Loucy (cell line): ENCODE measurements at regions not wholly inside any gene's neighbourhood (a gene's known extent, or its start where the extent isn't known, plus 50 kb on each side); places are given as distances from the start of the nearest gene placed in this dataset.
"Not testable (repeated sequence)": the region's sequence is repeated elsewhere in the genome, so short reads cannot be mapped to it uniquely, and the experiment has no call there.

ENCODE experiments used
- H2AFZ ChIP-seq: fragments of 200-600 bp; sonication (generic); 2 replicates; pipeline ENCODE4 v1.6.0; 2016; ENCODE audit warnings: antibody characterized with exemption, mild to moderate bottlenecking, low read length, moderate library complexity
- H3F3A ChIP-seq: fragments of 200-600 bp; 2 replicates; pipeline ENCODE4 v1.6.0; 2016; ENCODE audit warnings: antibody characterized with exemption, low read depth, mild to moderate bottlenecking
- H3K27me3 ChIP-seq: fragments of 200-600 bp; sonication (generic); 2 replicates; pipeline ENCODE4 v1.6.1; 2014; ENCODE audit warnings: low read length, mild to moderate bottlenecking; ENCODE audit not compliant: insufficient read depth, poor library complexity, severe bottlenecking
- H3K36me3 ChIP-seq: fragments of 200-600 bp; sonication (generic); 2 replicates; pipeline ENCODE4 v1.6.1; 2016; ENCODE audit warnings: low read length; ENCODE audit not compliant: insufficient read depth
- H3K4me1 ChIP-seq: fragments of 200-600 bp; sonication (generic); 2 replicates; pipeline ENCODE4 v1.5.1; 2014; ENCODE audit warnings: low read length, mild to moderate bottlenecking; ENCODE audit not compliant: insufficient read depth, poor library complexity, severe bottlenecking
- H3K4me2 ChIP-seq: fragments of 200-600 bp; sonication (generic); 2 replicates; pipeline ENCODE4 v1.6.0; 2014; ENCODE audit warnings: antibody characterized with exemption, low read length, low read depth, mild to moderate bottlenecking; ENCODE audit not compliant: poor library complexity, severe bottlenecking
- H3K4me3 ChIP-seq: fragments of 200-600 bp; sonication (generic); 2 replicates; pipeline ENCODE4 v1.5.1; 2014; ENCODE audit warnings: low read length, mild to moderate bottlenecking, mixed read lengths; ENCODE audit not compliant: poor library complexity, severe bottlenecking
- H3K79me2 ChIP-seq: fragments of 200-600 bp; sonication (generic); 2 replicates; pipeline ENCODE4 v1.6.1; 2014; ENCODE audit warnings: low read length; ENCODE audit not compliant: insufficient read depth
- H3K9ac ChIP-seq: fragments of 200-600 bp; sonication (generic); 2 replicates; pipeline ENCODE4 v1.6.0; 2014; ENCODE audit warnings: mild to moderate bottlenecking, low read depth, low read length, moderate library complexity; ENCODE audit not compliant: poor library complexity, severe bottlenecking
- H3K9me2 ChIP-seq: fragments of 200-600 bp; sonication (generic); replicated peaks from 2 replicates; pipeline ENCODE4 v1.6.1; 2016; ENCODE audit warnings: low read depth, low read length, mixed read lengths
- H3K9me3 ChIP-seq: fragments of 200-600 bp; sonication (generic); 2 replicates; pipeline ENCODE4 v1.6.1; 2014; ENCODE audit warnings: mild to moderate bottlenecking, antibody characterized with exemption, low read length, low read depth; ENCODE audit not compliant: insufficient read depth
- H4K20me1 ChIP-seq: fragments of 200-600 bp; sonication (generic); 2 replicates; pipeline ENCODE4 v1.6.0; 2014; ENCODE audit warnings: antibody characterized with exemption, low read length, mild to moderate bottlenecking; ENCODE audit not compliant: insufficient read depth, poor library complexity, severe bottlenecking
- EZH2phosphoT487 ChIP-seq: fragments of 200-600 bp; IDR thresholded peaks from 2 replicates; pipeline ENCODE4 v1.6.1; 2018; ENCODE audit warnings: antibody characterized with exemption, mild to moderate bottlenecking, moderate library complexity, borderline replicate concordance
- TF ChIP-seq, protein P1 (sequence below): fragments of 200-600 bp; sonication (generic); conservative IDR thresholded peaks from 2 replicates; pipeline ENCODE4 v1.5.1; 2014; ENCODE audit warnings: mild to moderate bottlenecking, antibody characterized with exemption, low read length

DNA sequence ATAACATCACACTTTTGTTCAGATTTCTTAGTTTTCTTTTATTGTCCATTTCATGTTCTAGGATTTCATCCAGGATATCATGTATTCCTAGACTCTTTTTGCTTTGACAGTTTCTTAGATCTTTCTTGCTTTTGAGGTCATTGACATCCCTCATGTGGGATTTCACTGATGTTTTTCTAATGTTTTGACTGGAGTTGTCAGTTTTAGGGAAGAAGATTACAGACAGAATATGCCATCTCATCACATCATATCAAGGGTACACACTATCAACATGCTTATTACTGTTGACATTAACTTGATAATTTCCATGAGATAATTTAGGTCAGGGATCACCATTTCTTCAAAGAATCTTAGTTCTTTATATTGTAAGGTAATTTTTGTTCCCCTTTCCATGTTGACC, 101.7 kb downstream of the NPAP1 start:
- no peak overlapping the region for H3K9ac ChIP-seq
- H3K9me2 ChIP-seq = no peaks in the 10 kb centered on the region
- H3K79me2 ChIP-seq = no peaks in the 10 kb centered on the region
- no peak overlapping the region for H3K4me2 ChIP-seq
- no peak overlapping the region for H2AFZ ChIP-seq
- no peak overlapping the region for H3K4me3 ChIP-seq
- H3K36me3 ChIP-seq = no peaks in the 10 kb centered on the region
- H3K9me3 ChIP-seq = peaks cover 5% of the 10 kb centered on the region; the same call in 1 of the 2 replicates
- no peaks in the 10 kb centered on the region for H3K27me3 ChIP-seq
- H4K20me1 ChIP-seq = no peaks in the 10 kb centered on the region
- TF ChIP-seq, protein P1, sequence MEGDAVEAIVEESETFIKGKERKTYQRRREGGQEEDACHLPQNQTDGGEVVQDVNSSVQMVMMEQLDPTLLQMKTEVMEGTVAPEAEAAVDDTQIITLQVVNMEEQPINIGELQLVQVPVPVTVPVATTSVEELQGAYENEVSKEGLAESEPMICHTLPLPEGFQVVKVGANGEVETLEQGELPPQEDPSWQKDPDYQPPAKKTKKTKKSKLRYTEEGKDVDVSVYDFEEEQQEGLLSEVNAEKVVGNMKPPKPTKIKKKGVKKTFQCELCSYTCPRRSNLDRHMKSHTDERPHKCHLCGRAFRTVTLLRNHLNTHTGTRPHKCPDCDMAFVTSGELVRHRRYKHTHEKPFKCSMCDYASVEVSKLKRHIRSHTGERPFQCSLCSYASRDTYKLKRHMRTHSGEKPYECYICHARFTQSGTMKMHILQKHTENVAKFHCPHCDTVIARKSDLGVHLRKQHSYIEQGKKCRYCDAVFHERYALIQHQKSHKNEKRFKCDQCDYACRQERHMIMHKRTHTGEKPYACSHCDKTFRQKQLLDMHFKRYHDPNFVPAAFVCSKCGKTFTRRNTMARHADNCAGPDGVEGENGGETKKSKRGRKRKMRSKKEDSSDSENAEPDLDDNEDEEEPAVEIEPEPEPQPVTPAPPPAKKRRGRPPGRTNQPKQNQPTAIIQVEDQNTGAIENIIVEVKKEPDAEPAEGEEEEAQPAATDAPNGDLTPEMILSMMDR = no peak
- TF ChIP-seq EZH2phosphoT487 = no peak
- H3K4me1 ChIP-seq = peaks cover 10% of the 10 kb centered on the region
- H3F3A ChIP-seq = no peaks in the 10 kb centered on the region

DNA sequence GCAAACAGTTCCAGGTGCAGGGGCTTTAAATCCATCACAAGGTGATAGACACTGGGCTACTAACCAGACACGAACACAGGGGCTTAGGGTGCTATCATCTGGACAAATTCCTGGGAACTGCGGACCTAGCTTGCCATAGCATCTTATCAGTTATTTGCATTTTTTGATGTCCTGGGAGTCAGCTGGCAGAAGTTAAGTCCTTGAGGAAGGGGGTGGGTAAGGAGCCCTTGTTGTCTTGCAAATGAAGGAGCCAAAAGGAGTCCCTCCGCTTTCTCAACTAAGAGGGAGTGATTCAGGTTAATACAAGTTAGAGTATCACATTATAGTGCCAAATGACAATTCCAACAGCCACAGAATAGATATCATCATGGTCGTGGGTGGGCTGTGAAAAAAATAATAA, 108.9 kb downstream of the NPAP1 start:
- Histone ChIP-seq H3F3A (no peaks in the 10 kb centered on the region), H3K36me3 (no peaks in the 10 kb centered on the region), H3K4me3 (no peak overlapping the region), H3K4me1 (no peaks in the 10 kb centered on the region), H3K9ac (no peak overlapping the region), H3K79me2 (no peaks in the 10 kb centered on the region), H3K4me2 (no peak overlapping the region), H3K27me3 (no peaks in the 10 kb centered on the region), H3K9me2 (no peaks in the 10 kb centered on the region), H2AFZ (no peak overlapping the region), H3K9me3 (peaks cover 5% of the 10 kb centered on the region; the same call in 1 of the 2 replicates), H4K20me1 (no peaks in the 10 kb centered on the region)
- TF ChIP-seq EZH2phosphoT487 = no peak
- TF ChIP-seq, protein P1 = no peak

DNA sequence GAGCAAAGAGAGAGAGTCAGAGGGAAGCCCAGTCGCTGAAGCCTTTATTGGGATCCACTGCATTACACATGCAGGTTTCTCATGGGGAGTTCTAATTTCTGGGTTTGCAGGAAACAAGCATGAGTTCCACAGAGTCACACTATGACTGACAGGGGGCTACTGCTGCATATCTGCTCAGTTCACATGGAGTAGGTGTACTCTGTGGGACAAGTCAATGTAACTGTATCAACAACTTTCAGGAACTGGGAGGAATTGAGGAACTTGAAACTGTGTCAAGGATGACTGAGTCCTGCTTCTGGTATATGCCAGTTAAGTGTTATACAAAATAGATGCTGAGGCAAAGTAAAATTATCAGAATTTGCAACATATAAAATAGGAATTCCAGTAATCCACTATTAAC, 110.8 kb downstream of the NPAP1 start:
- no peak overlapping the region for H3K9ac ChIP-seq
- peaks cover 4% of the 10 kb centered on the region; the same call in 1 of the 2 replicates for H3K9me3 ChIP-seq
- no peaks in the 10 kb centered on the region for H3K9me2 ChIP-seq
- TF ChIP-seq EZH2phosphoT487 = no peak
- TF ChIP-seq, protein P1 = no peak
- no peak overlapping the region for H2AFZ ChIP-seq
- H3F3A ChIP-seq = no peaks in the 10 kb centered on the region
- H3K4me2 ChIP-seq = no peak overlapping the region
- H3K36me3 ChIP-seq = no peaks in the 10 kb centered on the region
- no peak overlapping the region for H3K4me3 ChIP-seq
- H3K79me2 ChIP-seq = no peaks in the 10 kb centered on the region
- no peaks in the 10 kb centered on the region for H3K4me1 ChIP-seq
- no peaks in the 10 kb centered on the region for H3K27me3 ChIP-seq
- no peaks in the 10 kb centered on the region for H4K20me1 ChIP-seq

DNA sequence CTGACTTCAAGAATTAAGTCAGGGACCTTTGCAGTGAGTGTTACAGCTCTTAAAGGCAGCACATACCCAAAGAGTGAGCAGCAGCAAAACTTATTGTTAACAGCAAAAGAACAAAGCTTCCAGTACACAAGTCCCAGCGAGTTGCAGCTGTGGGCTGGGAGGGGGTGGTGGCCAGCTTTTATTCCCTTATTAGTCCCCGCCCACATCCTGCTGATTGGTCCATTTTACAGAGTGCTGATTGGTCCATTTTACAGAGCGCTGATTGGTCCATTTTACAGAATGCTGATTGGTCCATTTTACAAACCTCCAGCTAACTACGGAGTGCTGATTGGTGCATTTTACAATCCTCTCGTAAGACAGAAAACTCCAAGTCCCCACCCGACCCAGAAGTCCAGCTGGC, 127.0 kb downstream of the NPAP1 start:
- not testable (repeated sequence) for H3K9me3 ChIP-seq, H2AFZ ChIP-seq

More for the DNA sequence above, 127.0 kb downstream of the NPAP1 start:
- H3K4me2 ChIP-seq, H4K20me1 ChIP-seq, H3K9ac ChIP-seq, H3K27me3 ChIP-seq, H3K79me2 ChIP-seq, H3F3A ChIP-seq, H3K4me1 ChIP-seq, H3K9me2 ChIP-seq, H3K36me3 ChIP-seq, H3K4me3 ChIP-seq: not testable (repeated sequence)
